RCC 7860 (cell line): ENCODE measurements at regions not wholly inside any gene's neighbourhood (a gene's known extent, or its start where the extent isn't known, plus 50 kb on each side); places are given as distances from the start of the nearest gene placed in this dataset.

ENCODE experiments used
- DNase-seq: peaks from one replicate; pipeline ENCODE4 v3.0.0-alpha.2; 2015; ENCODE audit warnings: low spot score
- FAIRE-seq: peaks from 2 replicates; lab custom pipeline; 2012; peaks lifted over from hg19 to GRCh38; lab: Jason Lieb, UNC

DNA sequence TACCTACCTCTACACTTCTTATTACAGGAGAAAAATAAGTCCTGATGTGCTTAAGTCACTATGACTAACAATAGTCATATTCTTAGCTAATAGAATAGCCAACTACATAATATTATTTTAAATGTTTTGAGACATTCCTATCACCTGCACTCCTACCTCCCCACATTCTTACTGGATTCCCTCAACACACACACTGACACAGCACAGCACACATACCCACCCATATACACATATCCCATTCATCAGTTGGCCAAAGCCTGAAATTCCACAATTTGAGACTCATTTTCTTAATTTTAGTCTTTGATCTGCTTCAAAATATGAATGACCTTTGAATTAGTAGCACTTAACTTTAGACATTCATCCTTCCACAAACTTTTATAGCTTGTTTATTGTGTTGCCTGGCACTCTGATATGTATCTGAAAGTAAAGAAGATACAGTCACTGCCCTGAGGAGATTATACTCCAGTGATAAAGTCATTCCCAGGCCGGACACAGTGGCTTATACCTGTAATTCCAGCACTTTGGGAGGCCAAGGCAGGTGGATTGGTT lies 168.3 kb upstream of the RASA1 start:
- DNase-seq (no peak), FAIRE-seq (no peak)

- FAIRE-seq: no peak
- no peak for DNase-seq
Measured at GRCh38 chr5:87099968-87100367, 167.7 kb upstream of the RASA1 start.

GRCh38 chr5:87101321-87101720 lies 166.4 kb upstream of the RASA1 start:
- DNase-seq: no peak
- FAIRE-seq: no peak

DNA sequence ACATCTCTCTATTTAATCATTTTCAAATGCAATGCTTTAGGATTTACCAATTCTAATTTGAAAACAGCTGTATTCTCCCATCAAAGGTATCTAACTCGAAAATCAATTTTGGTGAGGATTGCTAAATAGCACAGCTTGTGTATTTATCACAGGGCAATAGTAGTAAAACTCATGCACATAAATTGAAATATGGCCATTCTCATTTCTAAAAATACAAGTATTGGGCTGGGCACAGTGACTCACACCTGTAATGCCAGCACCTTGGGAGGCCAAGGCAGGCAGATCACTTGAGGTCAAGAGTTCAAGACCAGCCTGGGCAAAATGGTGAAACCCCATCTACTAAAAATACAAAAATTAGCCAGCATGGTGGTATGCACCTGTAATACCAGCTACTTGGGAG lies 164.8 kb upstream of the RASA1 start:
- no peak for FAIRE-seq
- no peak for DNase-seq

DNA sequence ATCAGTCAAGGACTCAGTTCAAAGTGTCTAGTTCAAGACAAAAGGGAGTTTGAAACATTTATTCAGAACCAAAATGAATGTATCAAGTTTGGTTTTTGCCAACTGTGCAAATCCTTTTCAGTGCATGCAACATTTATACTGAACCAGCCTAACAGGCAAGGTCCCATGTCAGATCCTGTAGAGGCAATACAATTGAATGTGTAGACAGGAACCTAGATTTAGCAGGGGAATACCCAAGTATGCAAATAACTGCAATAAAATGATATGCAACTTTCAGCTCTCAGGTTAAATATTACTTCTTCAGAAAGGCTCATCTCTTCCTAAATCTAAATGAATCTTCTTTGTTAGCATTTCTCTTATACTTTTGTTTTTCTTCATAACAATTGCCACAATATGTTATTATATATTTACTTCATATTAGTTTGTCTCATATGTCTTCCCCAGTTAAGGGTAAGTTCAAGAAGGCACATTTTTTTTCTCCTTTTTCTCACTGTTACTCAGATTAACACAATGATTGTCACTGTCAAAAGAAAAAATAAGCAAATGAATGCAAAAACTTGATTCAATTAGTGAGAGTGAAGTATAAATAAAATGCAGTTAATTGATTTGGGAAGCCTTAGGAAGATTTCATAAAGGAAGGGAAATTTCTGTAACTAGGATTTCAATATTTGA lies 163.9 kb upstream of the RASA1 start:
- DNase-seq (no peak), FAIRE-seq (no peak)

DNA sequence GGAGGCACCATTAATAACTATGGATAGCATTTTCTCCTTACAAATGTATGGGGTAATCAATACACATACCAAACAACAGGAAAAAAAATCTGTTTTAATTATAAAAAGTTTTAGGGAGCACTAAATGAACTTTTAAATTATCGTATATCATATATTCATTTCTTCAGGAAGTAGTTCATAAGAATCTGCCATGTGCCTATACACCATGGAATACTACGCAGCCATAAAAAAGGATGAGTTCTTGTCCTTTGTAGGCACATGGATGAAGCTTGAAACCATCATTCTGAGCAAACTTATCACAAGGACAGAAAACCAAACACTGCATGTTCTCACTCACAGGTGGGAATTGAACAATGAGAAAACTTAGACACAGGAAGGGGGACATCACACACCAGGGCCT lies 162.1 kb upstream of the RASA1 start:
- FAIRE-seq (no peak), DNase-seq (no peak)

DNA sequence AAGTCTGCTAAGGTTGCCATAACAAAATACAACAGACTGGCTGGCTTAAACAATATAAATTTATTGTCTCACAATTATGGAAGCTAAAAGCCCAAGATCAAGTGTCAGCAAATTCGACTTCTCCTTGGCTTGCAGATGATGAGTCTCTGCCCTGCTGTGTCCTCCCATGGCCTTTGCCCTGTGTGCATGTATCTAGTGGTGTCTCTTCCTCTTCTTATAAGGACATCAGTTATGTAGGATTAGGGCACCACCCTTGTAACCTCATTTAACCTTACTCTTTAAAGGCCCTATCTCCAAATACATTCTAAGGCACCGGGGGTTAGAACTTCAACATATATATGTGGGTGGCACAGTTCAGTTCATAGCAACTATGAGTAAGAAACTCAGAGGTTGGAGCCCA lies 157.9 kb upstream of the RASA1 start:
- no peak for FAIRE-seq

GRCh38 chr5:87110721-87111120 lies 157.0 kb upstream of the RASA1 start:
- FAIRE-seq: no peak
- DNase-seq: no peak

More for the DNA sequence above, 157.9 kb upstream of the RASA1 start:
- no peak for DNase-seq

DNA sequence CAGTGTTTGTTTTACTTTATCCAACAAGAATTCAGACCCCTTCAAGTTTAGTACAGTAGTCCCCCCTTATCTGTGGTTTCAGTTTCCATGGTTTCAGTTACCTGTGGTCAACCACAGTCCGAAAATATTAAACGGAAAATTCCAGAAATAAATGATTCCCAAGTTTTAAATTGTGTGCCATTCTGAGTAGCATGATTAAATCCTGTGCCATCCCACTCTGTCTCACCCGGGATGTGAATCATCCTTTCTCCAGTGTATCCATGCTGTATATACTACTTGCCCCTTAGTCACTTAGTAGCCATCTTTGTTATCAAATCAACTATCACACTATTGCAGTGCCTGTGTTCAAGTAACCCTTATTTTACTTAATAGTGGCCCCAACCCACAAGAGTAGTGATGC lies 153.8 kb upstream of the RASA1 start:
- FAIRE-seq (peak; percentile 97), DNase-seq (peak; percentile 95)

DNA sequence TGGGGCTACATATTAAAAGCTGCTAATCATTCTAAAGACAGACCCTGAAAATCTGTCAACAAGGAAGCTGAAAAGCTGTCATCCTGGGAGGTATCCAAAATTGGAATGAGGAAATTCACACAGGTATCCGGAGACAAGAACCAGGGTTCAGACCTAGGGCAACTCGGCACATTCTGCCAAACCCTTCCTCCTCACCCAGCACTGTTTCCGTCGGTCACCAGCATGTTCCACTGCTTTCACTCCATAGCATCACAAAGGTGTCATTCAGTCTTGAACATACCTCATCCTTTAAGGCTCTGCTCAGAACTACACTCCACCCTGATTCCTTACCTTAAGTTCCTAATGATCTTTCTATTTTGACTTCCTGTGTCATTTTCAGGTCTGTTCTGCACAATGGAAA lies 153.1 kb upstream of the RASA1 start:
- FAIRE-seq: no peak
- DNase-seq: no peak

- FAIRE-seq: no peak
- DNase-seq: no peak
Measured at GRCh38 chr5:87115839-87116364, 151.8 kb upstream of the RASA1 start.

- FAIRE-seq (no peak), DNase-seq (peak; percentile 33)
Measured at GRCh38 chr5:87116825-87117512, 150.7 kb upstream of the RASA1 start.

DNA sequence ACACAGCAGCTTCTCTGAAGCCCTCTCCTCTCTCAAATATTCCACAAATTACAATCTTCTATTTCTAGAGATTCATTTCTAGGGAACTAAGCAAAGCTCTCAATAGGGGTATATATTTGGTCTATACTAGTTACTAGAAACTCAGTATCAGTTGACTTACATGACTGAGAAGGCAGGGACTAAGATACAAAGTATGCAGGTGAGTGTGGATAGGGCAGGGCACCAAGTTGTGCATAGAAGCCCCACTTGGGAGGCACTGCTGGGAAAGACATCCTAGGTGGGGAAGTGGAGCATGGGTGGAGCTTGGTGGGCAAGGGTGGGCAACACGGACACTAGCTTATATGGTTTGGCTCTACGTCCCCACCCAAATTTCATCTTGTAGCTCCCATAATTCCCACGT lies 148.1 kb upstream of the RASA1 start:
- FAIRE-seq (no peak), DNase-seq (no peak)

DNA sequence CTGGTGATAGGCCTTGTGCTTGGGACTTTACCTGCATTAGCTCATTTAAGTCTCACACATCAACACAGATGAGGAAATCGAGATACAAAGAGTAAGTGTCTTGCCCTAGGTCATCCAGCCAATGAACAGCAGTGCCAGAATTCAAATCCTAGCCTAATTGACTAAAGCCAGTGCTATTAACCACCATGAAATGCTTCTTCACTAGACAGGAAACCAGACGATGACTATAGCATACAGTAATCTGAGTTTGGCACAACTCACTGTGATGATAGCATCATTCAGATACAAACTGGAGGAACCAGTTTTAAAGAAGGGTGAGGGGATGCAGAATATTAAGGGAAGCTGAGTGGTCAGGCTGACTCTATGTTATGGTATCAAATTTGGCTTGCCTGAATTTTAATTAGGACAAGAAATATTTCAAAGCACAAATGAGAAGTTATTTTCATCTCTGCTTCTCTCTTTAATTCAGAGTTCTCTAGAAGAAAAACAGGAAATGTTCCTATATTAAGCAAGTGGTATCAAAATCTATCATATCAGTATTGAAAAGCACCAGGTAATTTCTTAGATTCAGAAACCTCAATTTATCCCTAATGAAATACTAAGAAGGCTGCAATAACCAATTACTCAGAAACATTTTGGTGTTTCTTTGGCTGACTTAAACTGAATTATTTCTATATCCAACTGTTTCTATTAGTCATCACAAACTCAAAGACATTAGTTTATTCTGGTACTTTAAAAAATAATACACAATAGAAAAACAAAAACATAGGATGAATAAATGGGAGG lies 147.0 kb upstream of the RASA1 start:
- peak; percentile 95 for DNase-seq
- FAIRE-seq: peak; percentile 93

DNA sequence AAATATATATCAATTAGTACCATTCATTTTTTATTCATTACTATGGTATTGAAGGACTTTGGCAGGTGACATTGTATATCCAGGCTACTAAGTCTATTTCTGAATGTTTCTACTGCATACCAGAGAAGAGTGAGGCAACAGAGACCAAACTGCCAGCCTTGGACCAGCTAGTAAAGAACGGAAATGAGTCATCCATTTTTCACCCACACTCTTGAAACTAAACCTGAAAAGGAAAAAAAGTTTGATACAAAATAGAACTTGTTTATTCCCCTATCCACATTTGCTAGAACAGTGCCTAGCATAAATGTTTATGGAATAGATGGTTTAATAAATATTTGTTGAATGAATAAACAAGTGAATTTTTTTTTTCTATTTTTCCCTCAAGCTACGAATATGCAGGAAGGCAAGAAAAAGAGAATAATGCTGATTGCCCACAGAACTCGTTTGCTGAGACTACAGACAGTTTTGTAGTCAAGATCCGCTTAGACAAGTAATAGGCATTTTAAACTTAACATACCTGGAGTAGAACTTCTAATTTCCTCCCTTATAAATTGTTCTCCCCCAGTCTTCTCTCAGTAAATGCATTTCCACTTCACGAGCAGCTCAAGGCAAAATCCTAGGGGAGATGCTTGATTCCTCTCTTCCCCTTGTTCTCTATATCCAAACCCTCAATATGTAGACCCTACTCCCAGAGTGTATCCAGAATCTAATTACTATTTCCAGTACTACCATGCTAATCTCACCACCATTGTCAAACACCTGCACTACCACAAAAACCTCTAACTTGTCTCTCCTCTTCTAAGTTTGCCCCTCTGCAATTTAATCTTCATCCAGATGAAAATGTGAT lies 146.2 kb upstream of the RASA1 start:
- FAIRE-seq: no peak
- peak; percentile 76 for DNase-seq

- DNase-seq: no peak
- FAIRE-seq: no peak
Measured at GRCh38 chr5:87122151-87122977, 145.3 kb upstream of the RASA1 start.

GRCh38 chr5:87125766-87126165 lies 141.9 kb upstream of the RASA1 start:
- DNase-seq (no peak), FAIRE-seq (no peak)

DNA sequence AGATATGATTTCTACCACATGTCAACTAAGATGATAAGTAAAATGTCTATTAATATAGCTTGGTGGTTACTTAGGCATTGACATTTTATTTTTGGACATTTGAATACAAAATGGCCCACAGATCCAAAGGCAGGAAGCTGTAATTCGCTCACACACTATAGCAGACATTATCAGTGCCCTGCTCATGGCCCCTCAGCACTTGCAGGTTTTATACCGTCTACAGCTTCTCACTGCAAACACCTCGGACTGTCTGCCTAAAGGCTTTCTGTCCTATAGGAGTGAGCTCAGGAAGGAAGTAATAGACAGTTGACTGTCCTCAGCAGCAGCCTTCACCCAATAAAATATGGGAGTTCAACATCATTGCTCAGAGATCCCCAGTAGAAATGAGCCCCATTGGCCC lies 140.8 kb upstream of the RASA1 start:
- no peak for DNase-seq
- FAIRE-seq: no peak

DNA sequence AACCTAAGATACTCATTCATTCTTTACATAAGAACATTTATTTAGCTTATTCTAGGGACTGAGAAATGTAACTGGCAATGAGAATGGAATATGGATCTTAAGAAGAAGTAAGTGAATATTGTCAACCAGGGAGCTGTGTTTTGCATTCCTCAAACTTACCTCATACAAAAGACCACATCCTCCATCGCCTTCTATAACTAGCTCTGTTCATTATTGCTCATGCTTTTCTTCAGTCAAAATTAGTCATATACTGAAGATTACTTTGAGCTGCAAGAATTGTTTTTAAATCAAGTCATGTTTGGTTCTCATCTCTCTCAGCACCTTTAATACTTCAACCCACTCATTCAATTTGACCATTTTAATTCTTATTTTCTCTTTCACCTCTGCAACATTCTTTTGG lies 140.3 kb upstream of the RASA1 start:
- DNase-seq (peak; percentile 70), FAIRE-seq (peak; percentile 81)
